ENCODE measurements at regions not wholly inside any gene's neighbourhood (a gene's known extent, or its start where the extent isn't known, plus 50 kb on each side); places are given as distances from the start of the nearest gene placed in this dataset.
"Not testable (repeated sequence)": the region's sequence is repeated elsewhere in the genome, so short reads cannot be mapped to it uniquely, and the experiment has no call there.

- no peak for DNase-seq
Measured at GRCh38 chr7:153550173-153550572, 502.0 kb upstream of the DPP6 start.

GRCh38 chr7:153564391-153564790 is 487.8 kb upstream of the DPP6 start:
- no peak for DNase-seq

GRCh38 chr7:153566324-153566723 is 485.9 kb upstream of the DPP6 start:
- DNase-seq: no peak

- DNase-seq: no peak
Measured at GRCh38 chr7:153567426-153567825, 484.8 kb upstream of the DPP6 start.

GRCh38 chr7:153569520-153569919 is 482.7 kb upstream of the DPP6 start:
- not testable (repeated sequence) for DNase-seq

GRCh38 chr7:153576096-153576495 is 476.1 kb upstream of the DPP6 start:
- no peak for DNase-seq

GRCh38 chr7:153581419-153581818 is 470.8 kb upstream of the DPP6 start:
- no peak for DNase-seq

GRCh38 chr7:153584132-153584531 is 468.1 kb upstream of the DPP6 start:
- DNase-seq: no peak

- DNase-seq: no peak
Measured at GRCh38 chr7:153588586-153588985, 463.6 kb upstream of the DPP6 start.

GRCh38 chr7:153590136-153590535 is 462.1 kb upstream of the DPP6 start:
- DNase-seq: no peak

- no peak for DNase-seq
Measured at GRCh38 chr7:153590571-153590970, 461.6 kb upstream of the DPP6 start.

GRCh38 chr7:153607354-153607753 is 444.8 kb upstream of the DPP6 start:
- no peak for DNase-seq

- no peak for DNase-seq
Measured at GRCh38 chr7:153616711-153617325, 435.4 kb upstream of the DPP6 start.

- DNase-seq: no peak
Measured at GRCh38 chr7:153627323-153627722, 424.9 kb upstream of the DPP6 start.

- DNase-seq: no peak
Measured at GRCh38 chr7:153628406-153628805, 423.8 kb upstream of the DPP6 start.

- no peak for DNase-seq
Measured at GRCh38 chr7:153628825-153629224, 423.4 kb upstream of the DPP6 start.

- DNase-seq: no peak
Measured at GRCh38 chr7:153638821-153639435, 413.3 kb upstream of the DPP6 start.

- DNase-seq: no peak
Measured at GRCh38 chr7:153640586-153640985, 411.6 kb upstream of the DPP6 start.

- DNase-seq: no peak
Measured at GRCh38 chr7:153641199-153641598, 411.0 kb upstream of the DPP6 start.

- DNase-seq: no peak
Measured at GRCh38 chr7:153642989-153643388, 409.2 kb upstream of the DPP6 start.

- no peak for DNase-seq
Measured at GRCh38 chr7:153657182-153657800, 394.9 kb upstream of the DPP6 start.

- DNase-seq: no peak
Measured at GRCh38 chr7:153675131-153675530, 377.1 kb upstream of the DPP6 start.

- DNase-seq: no peak
Measured at GRCh38 chr7:153682628-153683027, 369.6 kb upstream of the DPP6 start.

- no peak for DNase-seq
Measured at GRCh38 chr7:153696242-153696641, 356.0 kb upstream of the DPP6 start.

GRCh38 chr7:153698046-153698445 is 354.2 kb upstream of the DPP6 start:
- DNase-seq: no peak

Measured in NCI-H187 (cell line).